ENCODE measurements at regions not wholly inside any gene's neighbourhood (a gene's known extent, or its start where the extent isn't known, plus 50 kb on each side); places are given as distances from the start of the nearest gene placed in this dataset.
"Not testable (repeated sequence)": the region's sequence is repeated elsewhere in the genome, so short reads cannot be mapped to it uniquely, and the experiment has no call there.

DNA sequence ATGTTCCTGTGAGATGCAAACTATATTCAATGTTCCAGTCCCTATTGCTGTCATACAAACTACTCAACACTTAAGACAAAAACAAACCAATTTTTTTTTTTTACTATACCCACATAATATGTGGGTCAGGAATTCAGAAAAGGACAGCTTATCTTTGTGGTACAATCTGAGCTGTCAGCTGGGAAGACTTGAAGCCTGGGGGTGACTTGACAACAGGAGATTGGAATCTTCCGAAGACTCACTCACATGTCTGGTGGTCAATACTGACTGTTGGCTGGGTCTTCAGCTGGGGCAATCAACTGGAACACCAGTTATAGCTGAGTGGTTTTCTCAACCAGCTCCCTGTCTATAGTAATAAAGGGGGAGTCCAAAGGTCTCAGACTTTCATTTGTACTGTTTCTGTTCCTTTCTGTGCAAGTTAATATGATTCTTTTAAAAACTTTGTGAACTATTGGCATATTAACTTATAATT is 81.7 kb upstream of the ATP1B1 start:
- no peak for TF ChIP-seq POLR2A (IDR thresholded peaks at IDR 0.05; ENCODE audit: low read depth, low read length)
- DNase-seq (ENCODE audit: insufficient read length, low spot score): no peak
- no peak for FAIRE-seq

DNA sequence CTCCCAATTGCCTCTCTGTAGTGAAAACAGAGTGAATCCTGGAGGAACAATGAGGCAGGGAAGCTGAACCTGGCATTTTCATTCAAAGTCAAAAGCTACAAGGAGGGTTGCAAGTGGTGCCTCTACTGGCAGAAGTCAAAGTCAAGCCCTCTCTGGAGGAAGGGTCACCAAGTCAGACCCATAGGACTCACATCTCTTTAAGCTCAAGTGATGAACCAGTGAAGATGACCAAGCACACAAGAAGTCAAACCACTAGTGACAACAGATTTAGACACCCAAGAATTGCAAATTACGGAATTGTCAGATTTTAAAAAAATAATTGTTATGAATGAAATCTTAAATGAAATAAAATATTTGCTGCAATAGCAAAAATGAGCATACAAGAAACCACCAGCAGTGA is 81.1 kb upstream of the ATP1B1 start:
- FAIRE-seq (no peak), DNase-seq (ENCODE audit: insufficient read length, low spot score) (no peak)
- TF ChIP-seq POLR2A (IDR thresholded peaks at IDR 0.05; ENCODE audit: low read depth, low read length): no peak

DNA sequence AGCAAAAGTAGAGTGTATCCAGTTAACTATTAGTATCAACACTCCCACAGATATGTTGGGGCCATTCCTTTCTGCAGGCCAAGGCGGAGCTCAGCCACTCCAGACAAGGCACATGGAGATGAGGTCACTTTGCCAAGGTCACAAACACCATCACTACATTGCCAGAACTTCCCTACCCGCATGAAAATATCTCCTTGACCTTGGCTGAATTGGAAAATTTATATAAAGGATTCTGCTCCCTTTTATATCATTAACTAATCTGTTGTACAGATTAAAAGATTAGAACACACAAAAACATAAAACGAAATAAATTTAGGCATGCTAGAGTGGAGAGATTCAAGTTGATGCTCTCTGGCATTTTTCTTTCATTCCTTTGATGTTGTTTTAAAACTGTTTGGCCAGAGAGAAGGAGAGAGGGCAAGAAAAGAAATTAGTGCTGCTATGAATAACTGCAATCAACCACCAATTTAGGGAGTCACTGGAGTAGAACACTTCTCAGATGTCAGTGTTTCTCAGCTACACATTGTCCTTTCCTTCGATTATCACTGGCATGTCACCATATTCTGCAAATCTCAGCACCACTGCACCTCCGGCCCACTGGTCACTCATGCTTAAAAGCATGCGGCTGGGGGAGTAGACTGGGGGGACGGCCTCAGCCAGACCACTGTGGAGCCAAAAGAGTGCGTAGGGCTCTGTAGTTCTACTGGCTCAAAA is 78.7 kb upstream of the ATP1B1 start:
- FAIRE-seq: no peak
- no peak for TF ChIP-seq POLR2A (IDR thresholded peaks at IDR 0.05; ENCODE audit: low read depth, low read length)
- no peak for DNase-seq (ENCODE audit: insufficient read length, low spot score)

DNA sequence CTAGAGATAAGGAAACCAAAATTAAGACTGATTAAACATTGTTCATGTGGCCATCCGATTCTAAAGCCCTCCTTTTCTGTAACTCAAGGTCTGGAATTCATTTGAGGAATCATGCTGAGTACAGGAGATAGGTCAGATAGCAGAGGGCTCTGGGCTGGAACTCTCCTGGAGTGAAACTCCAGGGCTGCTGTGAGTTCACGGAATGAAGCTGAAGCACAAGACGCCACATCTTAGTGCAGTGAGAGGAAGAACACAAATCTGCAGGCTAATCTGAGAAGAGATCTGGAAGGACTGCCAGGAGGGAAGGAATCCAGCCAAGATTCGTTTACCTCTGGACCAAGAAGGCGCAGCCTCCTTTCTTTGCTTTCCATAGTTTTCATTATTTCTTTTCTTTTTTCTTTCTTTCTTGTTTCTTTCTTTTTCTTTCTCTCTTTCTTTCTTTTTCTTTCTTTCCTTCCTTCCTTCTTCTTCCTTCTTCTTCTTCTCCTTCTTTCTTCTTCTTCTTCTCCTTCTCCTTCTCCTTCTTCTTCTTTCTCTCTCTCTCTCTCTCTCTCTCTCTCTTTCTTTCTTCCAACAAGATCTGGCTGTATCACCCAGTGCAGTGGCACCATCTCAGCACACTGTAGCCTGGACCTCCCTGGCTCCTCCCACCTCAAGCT is 74.8 kb upstream of the ATP1B1 start:
- no peak for FAIRE-seq
- no peak for TF ChIP-seq POLR2A (IDR thresholded peaks at IDR 0.05; ENCODE audit: low read depth, low read length)
- no peak for DNase-seq (ENCODE audit: insufficient read length, low spot score)

DNA sequence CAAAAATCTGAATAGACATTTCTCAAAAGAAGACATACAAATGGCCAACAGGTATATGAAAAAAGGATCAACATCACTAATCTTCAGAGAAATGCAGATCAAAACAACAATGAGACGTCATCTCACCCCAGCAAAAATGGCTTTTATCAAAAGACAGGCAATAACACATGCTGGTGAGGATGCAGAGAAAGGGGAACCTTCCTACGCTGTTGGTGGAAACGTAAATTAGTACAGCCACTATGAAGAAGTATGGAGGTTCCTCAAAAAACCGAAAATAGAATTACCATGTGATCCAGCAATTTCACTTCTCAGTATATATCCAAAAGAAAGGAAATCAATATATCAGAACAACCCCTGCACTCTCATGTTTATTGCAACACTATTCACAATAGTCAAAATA is 65.1 kb upstream of the ATP1B1 start:
- no peak for DNase-seq (ENCODE audit: insufficient read length, low spot score)
- no peak for TF ChIP-seq POLR2A (IDR thresholded peaks at IDR 0.05; ENCODE audit: low read depth, low read length)
- no peak for FAIRE-seq

DNA sequence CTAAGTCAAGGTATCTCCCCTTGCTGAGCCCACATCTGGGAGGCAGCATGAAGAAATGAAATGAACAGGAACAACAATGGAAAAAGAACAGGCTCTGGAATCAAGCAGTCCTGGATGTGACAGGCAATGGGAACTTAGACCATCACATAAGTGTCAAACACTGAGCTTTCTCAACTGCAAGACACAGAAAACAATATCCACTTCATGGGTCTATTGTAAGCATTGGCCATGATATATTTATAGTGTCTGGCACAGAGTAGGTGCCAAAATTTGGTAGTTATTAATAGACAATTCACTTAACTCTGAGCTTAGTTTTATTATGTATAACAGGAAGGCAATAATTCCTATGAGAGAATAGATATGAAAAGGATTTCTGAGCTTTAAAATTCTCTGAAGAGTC is 64.1 kb upstream of the ATP1B1 start:
- TF ChIP-seq POLR2A (IDR thresholded peaks at IDR 0.05; ENCODE audit: low read depth, low read length): no peak
- DNase-seq (ENCODE audit: insufficient read length, low spot score) (no peak), FAIRE-seq (no peak)

DNA sequence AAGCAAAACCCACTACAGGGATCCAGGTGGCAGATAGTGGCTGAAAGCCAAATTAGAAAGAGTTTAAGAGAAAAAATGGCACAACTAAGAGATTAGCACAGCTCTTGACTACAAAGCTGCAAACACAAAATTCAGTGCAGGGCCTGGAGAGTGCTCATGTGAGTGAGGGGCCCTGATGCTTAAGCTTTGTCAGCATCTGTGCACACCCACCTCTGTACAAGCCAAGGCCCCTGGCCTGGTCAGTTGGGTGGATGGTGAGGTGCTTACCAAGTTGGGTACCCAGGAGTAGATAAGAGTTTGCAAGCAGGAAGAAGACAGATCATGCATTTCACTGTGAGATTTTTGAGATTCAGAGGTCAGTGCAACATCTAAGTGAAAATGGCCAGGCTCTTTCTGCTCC is 62.7 kb upstream of the ATP1B1 start:
- no peak for FAIRE-seq
- no peak for TF ChIP-seq POLR2A (IDR thresholded peaks at IDR 0.05; ENCODE audit: low read depth, low read length)
- no peak for DNase-seq (ENCODE audit: insufficient read length, low spot score)

DNA sequence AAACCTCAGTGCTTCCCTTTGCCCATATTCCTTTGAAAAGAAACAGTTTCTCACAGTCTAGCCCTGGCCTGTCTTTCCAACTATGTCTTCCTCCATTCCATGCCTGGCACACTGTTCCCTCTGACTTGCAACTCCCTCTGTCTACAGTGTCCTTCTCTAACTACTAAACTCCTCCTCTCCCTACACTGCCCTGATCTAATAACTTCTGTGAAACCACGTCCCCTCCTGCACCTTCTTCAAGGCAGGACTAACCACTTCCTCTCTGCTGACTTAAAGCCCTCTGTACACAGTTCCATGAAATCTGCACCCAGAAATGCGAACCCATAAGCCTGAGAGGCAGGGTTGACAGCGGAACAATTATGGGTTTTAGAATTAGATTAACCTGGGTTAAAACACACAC is 62.2 kb upstream of the ATP1B1 start:
- DNase-seq (ENCODE audit: insufficient read length, low spot score) (no peak), FAIRE-seq (no peak)
- no peak for TF ChIP-seq POLR2A (IDR thresholded peaks at IDR 0.05; ENCODE audit: low read depth, low read length)

DNA sequence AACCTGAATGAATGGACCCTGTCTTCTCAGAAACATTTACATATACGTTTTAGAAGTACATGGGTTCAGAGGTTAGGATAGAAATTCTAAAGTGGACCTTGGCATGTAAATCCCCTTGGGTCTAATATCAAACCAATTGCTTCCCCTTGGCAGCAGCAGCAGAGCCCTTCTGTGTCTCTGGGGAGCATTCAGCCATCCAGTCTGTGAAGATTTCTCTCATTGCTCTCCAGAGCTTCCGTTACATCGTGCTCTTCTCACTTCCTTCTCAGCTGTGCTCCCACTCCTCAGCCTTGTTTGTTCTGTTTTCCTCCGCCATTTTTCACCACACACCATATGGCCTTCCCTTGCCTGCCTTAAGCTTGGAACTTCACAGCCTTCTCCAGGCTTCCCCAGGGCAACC is 61.5 kb upstream of the ATP1B1 start:
- no peak for DNase-seq (ENCODE audit: insufficient read length, low spot score)
- no peak for TF ChIP-seq POLR2A (IDR thresholded peaks at IDR 0.05; ENCODE audit: low read depth, low read length)
- FAIRE-seq: no peak

DNA sequence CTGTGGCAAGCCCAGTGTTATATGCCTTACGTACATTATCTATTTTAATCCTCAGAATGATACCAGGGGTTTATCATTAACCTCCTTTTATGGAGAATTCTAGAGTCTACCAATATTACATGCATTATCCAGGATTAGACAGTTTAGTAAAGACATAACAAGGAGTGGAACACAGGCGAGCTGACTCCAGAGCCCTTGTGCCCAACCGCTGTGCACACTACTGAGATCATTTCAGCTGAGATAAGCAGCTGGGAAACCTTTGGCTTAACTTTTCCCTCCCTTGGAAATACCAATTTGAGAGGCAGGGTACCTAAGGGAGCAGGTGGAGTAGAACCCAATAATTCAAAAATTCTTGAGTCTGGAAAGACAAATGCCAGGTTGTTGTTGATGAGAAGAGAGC is 59.8 kb upstream of the ATP1B1 start:
- no peak for TF ChIP-seq POLR2A (IDR thresholded peaks at IDR 0.05; ENCODE audit: low read depth, low read length)

DNA sequence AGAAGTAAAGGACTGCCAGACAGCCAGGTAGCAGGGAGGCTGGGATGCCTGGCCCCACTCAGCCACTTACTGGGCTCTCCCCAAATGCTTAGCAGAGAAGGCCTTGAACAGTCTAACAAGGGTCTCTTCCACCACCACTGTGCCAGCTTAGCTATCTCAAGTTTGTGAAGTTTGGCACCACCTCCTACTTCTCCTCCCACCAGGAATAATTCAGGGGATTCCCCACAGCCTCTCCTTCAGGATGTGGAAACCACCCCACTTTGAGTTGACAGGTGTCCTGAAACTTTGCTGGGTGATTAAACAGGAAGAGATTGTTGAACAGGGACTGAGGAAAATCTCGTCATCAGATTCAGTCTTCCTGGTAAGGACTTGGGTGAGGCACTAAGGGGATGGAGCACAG is 59.4 kb upstream of the ATP1B1 start:
- DNase-seq (ENCODE audit: insufficient read length, low spot score): no peak
- TF ChIP-seq POLR2A (IDR thresholded peaks at IDR 0.05; ENCODE audit: low read depth, low read length): no peak
- no peak for FAIRE-seq

More for the DNA sequence above, 59.8 kb upstream of the ATP1B1 start:
- no peak for FAIRE-seq
- DNase-seq (ENCODE audit: insufficient read length, low spot score): no peak

DNA sequence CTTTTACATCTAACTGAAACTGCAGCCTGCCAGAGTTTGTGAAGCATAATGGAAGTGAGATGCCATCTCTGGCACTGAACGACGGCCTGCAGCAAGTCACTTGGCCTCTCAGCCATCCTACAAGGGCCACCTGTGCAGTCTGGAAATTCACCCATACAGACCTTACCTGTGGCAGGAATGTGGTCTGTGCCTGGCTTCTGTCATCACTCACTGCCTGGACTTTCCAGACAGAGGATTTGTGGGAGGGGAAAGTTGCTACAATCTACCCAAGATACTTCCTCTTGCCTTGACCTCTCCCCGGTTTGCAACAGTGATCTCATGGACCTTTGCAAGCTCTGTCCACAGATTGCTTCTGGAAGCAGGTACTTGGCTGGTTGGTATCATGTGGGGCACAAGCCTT is 58.4 kb upstream of the ATP1B1 start:
- no peak for TF ChIP-seq POLR2A (IDR thresholded peaks at IDR 0.05; ENCODE audit: low read depth, low read length)
- FAIRE-seq (no peak), DNase-seq (ENCODE audit: insufficient read length, low spot score) (no peak)

DNA sequence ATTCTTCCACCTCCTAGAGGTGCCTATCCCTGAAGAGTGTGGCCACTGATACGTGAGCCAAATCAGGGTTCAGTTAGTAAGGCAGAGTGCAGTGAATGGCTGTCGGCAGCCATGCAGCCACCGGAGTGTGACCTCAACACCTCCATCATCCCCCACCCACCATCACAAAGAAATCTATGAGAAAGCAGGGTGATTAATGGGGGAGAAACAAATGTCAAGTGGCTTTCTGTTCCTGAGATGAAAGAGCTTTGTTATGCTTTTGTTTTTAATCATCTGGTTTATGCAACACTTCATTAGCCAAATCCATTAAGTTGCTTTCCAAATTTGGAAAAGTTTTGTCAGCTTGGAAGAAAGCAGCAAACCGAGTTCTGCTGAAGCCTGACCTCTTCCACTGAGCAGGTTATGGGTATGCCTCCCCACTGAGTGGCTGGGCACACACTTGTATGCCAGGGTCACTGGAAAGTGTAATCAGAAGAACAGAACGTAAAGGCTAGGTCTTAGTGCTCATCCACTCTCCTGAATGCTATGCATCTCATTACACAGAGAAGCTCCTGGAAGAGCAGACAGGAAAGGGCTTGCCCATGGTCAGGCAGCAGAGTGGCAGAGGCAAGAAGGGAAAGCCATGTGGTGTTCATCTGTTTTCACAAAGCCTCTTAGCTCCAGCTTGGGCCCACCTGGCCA is 57.1 kb upstream of the ATP1B1 start:
- TF ChIP-seq POLR2A (IDR thresholded peaks at IDR 0.05; ENCODE audit: low read depth, low read length): no peak
- no peak for DNase-seq (ENCODE audit: insufficient read length, low spot score)
- FAIRE-seq: no peak

DNA sequence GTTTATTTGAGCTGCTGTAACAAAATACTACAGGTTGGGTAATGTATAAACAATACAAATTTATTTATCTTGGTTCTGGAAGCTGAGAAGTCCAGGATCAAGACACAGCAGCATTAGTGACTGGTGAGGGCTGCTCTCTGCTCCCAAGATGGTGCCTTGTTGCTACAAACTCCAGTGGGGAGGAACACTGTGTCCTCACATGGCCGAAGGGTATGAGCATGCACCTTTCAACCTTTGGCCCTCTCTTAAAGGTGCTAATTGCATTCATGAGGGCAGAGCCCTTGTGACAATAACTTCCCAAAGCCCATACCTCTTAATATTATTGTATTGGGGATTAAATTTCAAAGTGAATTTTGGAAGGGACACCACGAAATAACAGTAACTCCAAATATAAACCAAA is 55.3 kb upstream of the ATP1B1 start:
- DNase-seq (ENCODE audit: insufficient read length, low spot score) (no peak), FAIRE-seq (no peak)
- no peak for TF ChIP-seq POLR2A (IDR thresholded peaks at IDR 0.05; ENCODE audit: low read depth, low read length)

DNA sequence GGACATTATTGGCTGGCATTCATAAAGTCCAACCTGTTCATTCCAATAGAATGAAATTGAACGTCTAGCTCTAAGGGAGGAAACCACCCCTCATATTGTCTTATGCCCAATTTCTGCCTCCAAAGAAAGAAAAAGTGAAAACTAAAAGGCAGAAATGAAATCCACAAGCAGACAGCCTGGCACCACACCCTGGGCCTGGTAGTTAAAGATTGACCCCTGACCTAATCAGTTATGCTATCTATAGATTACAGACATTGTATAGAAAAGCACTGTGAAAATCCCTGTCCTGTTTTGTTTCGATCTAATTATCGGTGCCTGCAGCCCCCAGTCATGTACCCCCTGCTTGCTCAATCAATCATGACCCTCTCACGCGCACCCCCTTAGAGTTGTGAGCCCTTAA is 54.3 kb upstream of the ATP1B1 start:
- FAIRE-seq; DNase-seq (ENCODE audit: insufficient read length, low spot score): not testable (repeated sequence)
